HUDEP-2 (cell line): ENCODE measurements at regions not wholly inside any gene's neighbourhood (a gene's known extent, or its start where the extent isn't known, plus 50 kb on each side); places are given as distances from the start of the nearest gene placed in this dataset.
A peak's percentile ranks its signal among the peaks of the same experiment; 100 is the strongest.

Source experiments
- DNase-seq, 76 experiments: peaks; one replicate each; lab custom pipeline; 2025; ENCODE audit not compliant: unreplicated experiment in 76 of 76; lab: John Stamatoyannopoulos, UW

DNA sequence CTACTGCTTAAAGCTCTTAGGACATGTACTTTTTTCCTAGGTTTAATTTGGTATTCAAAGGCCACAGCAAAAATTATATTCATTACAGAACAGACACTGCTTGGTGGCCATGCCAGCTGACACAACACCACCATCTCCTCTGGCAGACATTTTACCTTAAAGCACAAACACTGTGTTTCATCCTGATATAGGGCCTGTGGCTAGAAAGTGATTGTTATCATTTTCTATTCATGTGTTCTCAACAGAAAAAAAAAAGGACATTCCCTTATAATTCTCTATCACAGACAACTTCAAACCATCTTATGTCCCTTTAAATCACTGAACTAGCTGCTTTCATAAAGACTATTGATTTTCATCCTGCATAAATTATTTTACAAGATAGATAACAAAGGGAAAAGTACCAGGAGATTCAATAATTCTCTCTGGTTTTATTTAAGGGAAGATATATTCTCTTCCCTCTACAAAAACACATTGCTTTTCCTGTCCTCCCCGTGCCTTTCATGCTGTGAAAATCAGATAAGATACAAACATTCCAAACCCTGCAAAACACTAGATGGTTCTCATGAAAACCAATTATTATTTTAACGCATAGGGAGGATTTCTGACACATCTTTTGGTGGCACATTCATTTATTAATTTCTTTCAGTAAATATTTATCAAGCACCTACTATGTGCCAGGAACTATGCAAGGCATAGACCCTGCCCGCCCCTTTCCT lies 139.3 kb upstream of the TMCC3 start:
- peak in 1 of 76 experiments; percentile 0 for DNase-seq

DNA sequence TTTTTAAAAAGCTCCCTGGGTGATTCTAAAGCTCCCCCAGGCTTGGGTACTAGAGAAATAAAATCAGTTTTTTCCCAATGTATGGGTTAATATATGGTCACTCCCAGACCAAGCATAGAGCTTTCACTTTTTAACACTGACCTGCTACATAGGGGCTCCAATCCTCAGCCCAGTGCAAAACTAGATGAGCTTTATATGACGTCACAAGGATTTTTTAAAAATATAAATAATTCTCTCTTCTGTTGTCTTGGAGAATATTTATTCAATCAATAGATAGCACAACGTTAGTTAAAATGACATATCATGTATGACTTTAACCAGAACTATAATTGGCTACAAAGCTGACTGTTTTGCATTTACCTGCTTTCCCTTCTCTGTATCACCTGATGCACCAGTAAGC lies 137.9 kb upstream of the TMCC3 start:
- no peak for DNase-seq

DNA sequence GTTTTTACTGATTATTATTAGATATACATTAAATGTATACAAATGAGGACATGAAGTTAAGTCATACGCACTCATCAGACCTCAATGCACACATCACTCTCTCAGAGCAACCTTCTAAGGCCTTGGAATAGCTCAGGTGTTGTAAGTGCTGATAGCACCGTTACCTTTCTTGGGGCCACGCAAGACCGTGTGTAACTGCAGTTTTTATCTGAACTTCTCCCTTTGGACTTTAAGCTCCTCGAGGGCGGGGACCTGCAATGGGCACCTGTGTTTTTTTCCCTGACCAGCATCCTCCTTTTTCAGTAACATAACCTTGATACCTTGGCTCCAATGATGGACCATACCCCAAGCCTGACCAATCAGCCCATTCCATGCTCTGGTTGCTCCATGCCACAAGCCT lies 136.5 kb upstream of the TMCC3 start:
- DNase-seq = no peak

DNA sequence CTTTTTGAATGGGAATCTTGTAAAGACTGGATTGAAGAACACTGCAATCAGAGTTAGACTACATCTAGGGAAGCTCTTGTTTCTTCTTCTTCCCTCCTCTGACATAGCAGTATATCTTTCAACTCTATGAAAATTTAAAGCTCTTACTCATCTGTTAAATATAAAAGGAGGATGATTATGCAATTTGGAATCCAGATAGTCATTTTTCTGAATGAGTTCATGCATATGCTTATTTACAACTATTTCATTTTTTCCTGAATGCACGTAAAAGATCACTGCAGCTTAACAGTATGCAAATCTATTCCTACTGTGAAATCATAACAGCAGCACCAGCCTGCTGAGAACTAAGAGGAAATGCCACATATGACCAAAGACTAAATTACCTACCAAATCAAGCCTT lies 133.5 kb upstream of the TMCC3 start:
- no peak for DNase-seq

DNA sequence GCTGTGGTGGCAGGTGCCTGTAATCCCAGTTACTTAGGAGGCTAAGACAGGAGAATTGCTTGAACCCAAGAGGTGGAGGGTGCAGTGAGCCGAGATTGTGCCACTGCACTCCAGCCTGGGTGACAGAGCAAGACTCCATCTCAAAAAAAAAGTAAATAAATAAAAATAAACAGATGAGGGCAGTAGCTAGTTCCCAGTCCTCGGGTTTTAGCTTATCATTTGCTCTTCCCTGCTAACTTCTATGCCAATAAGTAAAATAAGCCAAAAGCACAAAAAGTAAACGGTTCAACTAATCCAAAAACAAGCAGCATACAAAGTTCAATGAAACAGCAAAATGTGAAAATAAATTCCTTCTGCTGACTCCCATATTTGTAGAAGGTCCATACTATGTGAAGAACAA lies 133.0 kb upstream of the TMCC3 start:
- no peak for DNase-seq

DNA sequence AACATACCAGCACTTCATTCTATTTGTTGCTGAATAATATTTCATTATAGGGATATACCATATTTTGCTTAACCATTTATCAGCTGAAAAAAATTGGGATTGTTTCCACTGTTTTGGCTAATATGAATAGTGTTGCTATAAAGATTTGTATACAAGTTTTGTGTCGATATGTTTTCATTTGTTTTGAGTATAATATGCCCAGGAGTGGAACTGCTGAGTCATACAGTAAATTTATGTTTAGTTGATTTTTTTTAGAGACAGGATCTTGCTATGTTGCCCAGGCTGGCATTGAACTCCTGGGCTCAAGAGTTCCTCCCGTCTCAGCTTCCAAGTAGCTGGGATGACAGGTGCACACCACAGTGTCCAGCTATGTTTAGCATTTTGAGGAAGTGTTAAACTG lies 131.5 kb upstream of the TMCC3 start:
- no peak for DNase-seq

DNA sequence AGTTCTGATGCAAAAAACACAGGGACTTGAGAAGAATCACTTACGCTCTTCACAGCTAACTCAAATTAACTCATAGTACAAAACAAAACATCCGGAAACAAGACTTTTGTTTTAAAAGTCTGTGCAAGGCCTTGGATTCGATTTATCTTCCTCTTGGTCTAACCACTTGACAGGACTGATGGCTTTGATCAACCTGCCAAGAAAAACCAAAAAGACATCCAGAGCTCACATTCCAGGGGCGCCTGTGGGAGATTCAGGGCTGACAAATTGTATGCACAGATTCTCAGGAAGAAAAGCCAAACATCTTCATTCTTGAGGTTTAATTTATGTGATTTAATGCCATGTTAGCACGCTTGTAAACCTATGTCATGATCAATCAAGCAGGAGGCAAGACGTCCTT lies 129.1 kb upstream of the TMCC3 start:
- no peak for DNase-seq

DNA sequence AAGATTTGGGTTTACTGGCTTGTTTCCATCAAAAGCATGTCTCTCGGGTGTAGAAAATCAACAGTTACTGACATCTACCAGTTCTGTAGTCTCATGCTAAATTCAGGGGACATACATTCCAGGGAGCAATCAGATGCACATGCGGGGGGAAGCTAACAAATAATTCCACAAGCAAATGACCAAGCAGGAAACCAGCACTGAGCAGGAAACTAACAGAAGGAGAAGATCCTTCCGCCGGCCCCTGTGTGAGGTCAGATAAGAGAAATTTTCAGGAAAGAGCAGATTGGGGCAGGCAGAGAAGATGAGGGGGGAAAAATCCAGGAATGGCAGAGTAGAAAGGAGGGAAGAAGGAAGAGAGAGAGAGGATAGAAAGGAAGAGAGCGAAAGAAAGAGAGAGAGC lies 127.6 kb upstream of the TMCC3 start:
- no peak for DNase-seq

DNA sequence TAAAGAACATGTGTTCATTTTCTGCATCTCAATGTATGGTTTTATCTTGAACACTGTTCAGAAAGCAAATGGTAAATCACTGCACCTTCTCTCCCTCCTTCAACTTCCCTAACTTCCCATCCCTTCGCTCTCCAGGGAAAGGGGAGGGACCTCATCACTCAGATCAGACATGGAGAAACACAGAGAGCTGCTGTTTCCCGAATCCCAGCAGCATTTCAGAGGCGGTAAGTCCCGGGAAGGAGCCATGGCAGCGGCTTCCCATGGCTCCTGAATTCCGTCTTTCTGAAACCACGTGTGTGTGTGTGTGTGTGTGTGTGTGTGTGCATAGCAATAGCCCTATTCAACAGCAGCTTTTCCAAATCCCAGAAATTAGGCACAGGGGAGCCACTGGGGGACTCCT lies 125.4 kb upstream of the TMCC3 start:
- DNase-seq = no peak

DNA sequence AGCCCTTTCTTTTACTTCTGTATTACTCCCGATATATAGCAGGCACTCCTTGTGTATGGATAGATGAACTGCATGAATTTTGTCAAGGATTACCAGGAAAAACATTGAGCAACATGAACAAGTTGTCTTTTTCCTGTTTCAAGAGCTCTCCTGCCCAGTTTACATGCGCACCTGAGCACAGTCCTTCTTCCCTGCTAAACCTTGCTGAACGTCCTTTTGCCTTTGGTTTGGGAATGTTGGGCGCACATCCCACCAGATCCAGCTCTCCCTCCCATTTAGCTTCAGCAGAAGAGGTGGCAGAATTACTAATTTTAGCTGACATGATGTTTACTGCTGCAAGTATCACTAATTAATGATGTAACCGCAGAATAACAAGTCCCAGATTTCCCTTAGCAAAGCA lies 121.4 kb upstream of the TMCC3 start:
- no peak for DNase-seq

DNA sequence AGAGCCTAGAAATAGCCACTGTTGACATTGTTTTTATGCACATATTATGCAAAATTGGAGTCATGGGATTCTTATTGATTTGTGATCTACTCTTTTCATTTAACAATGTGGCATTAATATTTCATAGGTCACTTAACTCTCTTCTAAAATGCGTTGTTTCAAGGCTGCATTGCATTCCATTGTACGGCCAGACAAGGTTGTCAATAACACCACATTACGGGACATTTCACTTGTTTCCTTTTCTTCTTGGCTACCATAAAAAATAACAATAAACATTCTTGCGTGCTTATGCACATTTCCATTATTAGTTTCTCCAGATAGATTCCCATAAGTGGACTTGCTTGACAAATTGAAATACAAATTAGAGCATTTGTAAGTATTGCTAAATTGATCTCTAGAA lies 120.8 kb upstream of the TMCC3 start:
- no peak for DNase-seq

DNA sequence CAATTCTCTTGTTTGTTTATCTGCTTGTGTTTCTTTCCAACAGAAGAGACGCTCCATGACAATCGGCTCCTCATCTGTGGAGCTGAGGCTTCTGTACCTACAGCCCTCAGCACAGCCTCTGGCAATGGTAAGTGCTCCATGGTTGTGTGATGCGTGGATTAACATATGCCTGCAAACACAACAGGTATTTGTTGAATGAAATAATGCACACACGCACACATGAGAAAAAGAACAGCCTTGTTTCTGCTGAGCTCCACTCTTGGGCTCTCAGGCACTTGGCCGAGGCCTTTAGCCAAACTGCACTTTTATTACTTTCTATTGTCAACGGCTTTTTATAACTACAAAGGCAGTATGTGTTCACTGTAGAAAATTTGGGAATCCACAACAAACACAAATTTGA lies 120.4 kb upstream of the TMCC3 start:
- DNase-seq = no peak

DNA sequence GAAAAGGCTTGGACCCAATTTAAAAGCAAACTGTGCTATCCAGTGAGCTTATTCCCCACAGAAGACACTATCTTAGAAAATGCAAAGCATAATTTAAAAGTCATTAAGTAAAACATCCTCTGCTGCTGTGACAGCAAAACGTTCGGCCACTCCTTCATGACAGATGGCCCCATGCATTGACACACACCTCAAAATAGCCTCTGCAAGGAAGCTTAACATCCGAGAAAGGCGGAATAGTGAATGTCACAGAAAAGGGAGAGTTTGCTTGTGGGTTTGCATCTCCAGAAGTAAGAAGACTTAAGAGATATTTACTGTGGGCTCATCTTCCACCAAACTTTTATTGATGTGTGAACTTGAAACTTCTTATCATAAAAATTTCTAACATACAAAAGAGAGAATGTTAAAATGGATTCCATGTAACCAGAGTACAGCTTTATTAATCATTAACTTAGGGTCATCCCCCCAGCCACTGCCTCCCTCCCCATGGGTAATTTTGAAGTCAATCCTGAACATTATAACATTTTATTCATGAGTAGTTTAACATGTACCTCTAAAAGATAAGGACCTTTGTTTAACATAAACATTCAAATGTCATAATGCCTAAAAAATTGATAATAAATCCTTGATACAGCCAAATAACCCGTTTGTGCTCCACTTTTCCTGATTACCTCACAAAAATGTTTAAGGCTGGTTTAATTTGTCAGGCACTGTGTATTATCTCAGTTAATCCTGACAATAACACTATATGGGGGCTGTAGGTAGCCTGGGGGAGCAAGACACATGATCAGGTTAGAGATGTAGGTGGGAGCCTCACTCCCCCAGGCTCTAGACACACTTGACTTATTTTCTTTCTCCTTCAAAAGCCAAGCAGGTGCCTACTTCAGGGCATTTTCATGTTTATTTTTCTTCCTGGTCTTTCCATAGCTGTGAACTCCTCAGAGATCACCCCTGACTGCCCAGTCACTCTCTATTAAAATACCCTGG lies 119.7 kb upstream of the TMCC3 start:
- no peak for DNase-seq

DNA sequence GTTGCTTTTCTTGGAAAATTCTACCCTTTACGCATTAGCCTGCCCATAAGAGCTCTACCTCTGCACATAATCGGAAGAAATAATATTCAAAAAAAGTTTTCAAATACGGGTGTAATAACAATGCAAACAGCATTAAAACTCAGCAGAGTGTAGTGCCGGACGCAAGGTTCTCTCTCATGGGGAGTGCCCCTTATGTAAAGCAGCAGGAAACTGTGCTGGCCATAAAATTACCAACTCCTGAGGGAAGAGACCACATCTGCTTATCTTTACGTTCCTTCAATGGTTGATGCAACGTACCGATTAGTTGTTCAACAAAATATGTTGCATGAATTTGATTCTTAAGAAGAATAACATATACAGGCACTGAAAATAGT lies 118.7 kb upstream of the TMCC3 start:
- DNase-seq = no peak

DNA sequence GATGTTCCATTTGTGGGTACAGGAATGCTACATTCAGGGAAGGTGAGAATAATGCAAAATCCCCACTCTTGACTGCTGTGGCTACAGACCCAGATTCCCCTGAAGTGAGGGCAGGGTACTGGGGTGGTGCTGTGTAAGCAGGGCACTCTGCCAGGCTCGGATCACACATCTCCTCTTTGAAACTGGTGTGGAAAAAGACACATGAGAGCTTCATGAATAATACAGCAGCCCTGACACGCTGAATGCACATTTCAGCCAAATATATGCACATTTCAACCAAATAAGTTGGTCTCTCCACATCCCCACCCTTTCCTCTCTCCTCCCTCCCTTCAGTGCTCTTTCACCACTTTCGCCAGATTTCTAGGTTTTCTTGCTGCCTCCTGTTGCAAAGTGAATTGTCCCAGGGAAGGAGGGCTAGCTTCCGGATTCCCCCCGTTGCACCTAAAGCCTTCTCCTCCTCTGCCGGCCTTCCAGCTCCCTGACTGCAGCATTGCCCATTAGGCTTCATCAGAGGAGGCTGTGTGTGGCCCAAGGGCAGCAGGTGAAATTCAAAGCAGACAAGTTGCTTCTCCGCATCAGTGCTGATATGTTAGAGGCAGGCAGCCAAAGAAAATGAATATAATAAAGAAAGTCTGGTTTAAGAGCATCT lies 118.2 kb upstream of the TMCC3 start:
- DNase-seq = no peak

DNA sequence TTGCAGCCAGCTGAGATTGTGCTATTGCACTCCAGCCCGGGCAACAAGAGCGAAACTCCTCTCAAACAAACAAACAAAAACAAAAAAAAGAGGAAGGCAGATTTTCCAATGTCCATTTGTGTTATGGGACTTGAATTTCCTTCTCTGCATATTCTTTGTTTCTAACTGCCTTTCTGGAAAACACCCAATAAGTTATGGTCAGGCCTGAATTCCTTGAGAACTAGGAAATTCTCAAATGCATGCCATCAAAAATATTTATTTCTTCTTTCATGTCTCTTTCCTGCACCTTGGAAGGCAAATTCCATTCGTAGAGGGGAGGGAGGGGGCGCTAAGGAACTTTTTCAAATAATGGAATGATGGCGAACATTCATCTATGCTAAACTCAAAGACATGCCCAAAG lies 117.6 kb upstream of the TMCC3 start:
- DNase-seq = no peak

DNA sequence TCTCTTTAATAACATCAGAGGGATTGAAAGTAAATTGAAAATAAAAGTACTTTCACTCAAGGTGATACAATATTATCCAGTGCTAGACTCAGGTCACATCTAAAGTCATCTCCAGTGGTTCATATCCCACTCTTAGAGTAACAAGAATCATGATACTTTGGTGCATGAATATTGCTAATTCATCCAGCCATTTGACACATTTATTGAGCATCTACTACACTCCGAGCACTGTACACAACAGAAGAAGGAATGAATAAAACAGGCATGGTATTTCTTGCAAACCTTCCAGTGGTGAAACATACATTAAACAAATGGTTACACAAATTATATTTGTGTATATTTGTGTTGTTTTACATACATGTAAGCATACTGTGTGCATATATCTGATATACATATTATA lies 116.0 kb upstream of the TMCC3 start:
- DNase-seq = no peak

DNA sequence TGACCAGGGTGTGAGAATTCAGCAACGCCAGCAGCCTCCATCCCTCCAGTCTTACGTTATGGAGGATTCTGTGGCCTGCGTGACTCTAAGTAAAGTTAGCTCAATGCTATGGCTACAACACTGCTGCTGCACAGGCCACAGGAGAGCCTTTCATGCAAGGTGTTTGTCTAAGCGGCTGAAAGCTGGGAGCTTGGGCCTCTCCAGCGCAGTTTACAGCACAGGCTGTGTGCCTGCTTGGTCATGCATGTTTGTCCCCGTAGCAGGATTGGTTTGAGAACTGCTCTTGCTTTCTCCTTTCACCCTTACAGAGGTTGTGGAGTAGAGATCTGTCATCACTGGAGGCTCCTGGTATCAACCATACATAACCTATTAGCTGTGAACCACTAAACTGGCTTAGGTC lies 113.1 kb upstream of the TMCC3 start:
- no peak for DNase-seq

DNA sequence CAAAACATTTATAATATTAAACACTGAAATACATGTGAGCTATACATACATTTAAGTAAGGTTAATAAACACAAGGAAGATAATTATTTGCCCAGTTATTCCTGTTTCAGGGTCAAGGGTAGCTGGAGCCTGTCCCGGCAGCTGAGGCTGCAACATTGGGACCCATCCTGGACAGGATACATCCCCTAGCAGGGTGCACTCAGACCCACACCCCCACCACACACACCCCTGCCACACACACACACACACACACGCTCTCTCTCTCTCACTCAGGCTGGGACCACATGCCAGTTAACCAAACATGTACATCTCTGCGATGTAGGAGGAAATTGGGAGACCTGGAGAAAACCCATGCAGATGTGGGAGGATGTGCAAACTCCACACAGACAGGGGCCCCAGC lies 112.6 kb upstream of the TMCC3 start:
- DNase-seq = no peak

DNA sequence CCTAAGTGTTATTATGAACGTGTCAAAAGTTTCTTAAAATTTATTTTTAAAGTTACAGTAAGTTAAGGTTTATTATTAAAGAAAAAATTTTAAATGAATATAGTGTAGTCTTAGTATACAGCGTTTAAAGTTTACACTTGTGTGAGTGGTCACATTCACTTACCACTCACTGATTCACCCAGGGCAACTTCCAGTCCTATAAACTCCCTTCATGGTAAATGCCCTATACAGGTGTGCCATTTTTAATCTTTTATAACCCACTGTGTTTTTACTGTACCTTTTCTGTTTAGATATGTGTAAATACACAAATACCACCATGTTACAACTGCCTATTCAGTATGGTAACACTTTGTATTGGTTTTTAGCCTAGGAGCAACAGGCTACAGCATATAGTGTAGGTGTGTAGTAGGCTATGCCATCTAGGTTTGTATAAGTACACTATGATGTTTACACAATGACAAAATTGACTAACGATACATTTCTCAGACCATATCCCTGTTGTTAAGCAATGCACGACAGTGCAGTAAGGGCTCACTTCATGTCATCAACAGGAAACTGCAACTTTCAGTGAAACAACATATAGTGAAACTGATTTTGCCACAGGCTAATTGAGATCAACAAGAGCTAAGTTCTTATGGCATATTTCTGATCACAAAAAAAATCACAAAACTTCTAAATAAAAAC lies 112.0 kb upstream of the TMCC3 start:
- no peak for DNase-seq

DNA sequence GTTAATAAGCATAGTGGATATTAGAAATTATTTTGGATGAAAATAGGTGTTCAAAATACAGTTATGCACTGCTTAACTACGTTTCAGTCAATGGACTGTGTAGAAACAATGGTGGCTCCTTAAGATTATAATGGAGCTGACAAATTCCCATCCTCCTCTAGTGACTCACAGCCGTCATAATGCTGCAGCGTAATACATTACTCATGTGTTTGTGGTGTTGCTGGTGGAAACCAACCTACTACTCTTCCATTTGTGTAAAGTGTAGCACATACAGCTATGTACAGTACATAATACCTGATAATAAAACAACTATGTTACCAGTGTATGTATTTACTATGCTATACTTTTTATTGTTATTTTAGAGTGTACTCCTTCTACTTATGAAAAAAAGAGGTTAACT lies 111.2 kb upstream of the TMCC3 start:
- no peak for DNase-seq
